ENCODE measurements at regions not wholly inside any gene's neighbourhood (a gene's known extent, or its start where the extent isn't known, plus 50 kb on each side); places are given as distances from the start of the nearest gene placed in this dataset.

GRCh38 chr2:105180491-105180972, 61.0 kb upstream of the GPR45 start:
- TF ChIP-seq TARDBP (IDR thresholded peaks at IDR 0.05) (no peak), L3MBTL2 (conservative IDR thresholded peaks at IDR 0.05) (no peak), ELF4 (IDR thresholded peaks at IDR 0.05) (no peak)
- POLR2A ChIA-PET, result no interaction called here
- CTCF ChIA-PET, result interaction anchor here (0.8 to 1.2 kb wide), 5 partner anchors 14 to 66 kb away, joined by 3 to 4 read pairs (median 3); no protein-coding TSS in a partner anchor
- DNase-seq (ENCODE audit: extremely low spot score), result no peak

- TF ChIP-seq FOXK2 (IDR thresholded peaks at IDR 0.05) (no peak), BHLHE40 (IDR thresholded peaks at IDR 0.05; ENCODE audit: borderline replicate concordance) (no peak)
- CTCF ChIA-PET, result interaction anchor here (0.8 kb wide), 1 partner anchor 66 kb away, joined by 3 read pairs; no protein-coding TSS in a partner anchor
- DNase-seq (ENCODE audit: extremely low spot score), result no peak
- POLR2A ChIA-PET, result no interaction called here
Observed at GRCh38 chr2:105181282-105181681, 60.3 kb upstream of the GPR45 start.

DNA sequence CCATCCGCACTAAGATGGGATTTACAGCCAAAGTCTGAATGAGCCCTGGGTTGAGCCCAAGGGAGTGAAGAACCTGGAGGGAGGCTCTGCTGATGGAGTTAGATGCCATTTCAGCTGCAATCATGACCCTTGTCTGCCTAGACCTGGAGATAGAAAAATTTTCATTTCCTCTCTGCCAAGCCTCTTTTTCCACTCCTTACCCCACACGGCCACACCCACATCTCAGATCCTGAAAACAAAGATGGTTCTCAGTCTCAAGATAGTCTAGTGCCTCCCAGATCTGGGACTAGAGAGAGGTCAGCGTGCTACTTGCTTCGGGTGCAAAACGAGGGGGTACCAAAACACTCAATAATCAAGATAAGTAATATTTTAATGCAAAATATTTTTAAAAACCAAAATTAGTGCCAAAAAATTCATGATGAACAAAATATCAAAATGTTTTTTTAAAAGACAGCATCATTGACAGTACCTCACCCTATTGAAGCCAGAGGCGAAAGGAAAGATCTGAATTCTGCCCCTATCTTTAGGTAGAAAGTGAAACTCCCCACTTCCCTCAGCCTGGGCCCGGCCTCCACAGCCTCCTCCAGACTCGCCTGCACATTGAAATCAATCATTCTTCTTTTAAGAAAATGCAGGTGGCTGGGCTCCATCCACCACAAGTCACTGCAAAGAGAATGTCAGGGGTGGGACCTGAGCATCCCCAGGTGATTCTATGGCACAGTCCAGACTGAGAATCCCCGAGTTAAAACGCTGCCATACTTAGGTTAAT, 57.8 kb upstream of the GPR45 start:
- TF ChIP-seq, protein P1, sequence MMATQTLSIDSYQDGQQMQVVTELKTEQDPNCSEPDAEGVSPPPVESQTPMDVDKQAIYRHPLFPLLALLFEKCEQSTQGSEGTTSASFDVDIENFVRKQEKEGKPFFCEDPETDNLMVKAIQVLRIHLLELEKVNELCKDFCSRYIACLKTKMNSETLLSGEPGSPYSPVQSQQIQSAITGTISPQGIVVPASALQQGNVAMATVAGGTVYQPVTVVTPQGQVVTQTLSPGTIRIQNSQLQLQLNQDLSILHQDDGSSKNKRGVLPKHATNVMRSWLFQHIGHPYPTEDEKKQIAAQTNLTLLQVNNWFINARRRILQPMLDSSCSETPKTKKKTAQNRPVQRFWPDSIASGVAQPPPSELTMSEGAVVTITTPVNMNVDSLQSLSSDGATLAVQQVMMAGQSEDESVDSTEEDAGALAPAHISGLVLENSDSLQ (IDR thresholded peaks at IDR 0.05), result no peak
- TF ChIP-seq CTBP1 (IDR thresholded peaks at IDR 0.05; ENCODE audit: borderline replicate concordance) (no peak), SUZ12 (IDR thresholded peaks at IDR 0.05) (no peak), FOXK2 (IDR thresholded peaks at IDR 0.05) (no peak), L3MBTL2 (conservative IDR thresholded peaks at IDR 0.05) (no peak), LEF1 (IDR thresholded peaks at IDR 0.05; ENCODE audit: borderline replicate concordance) (no peak), FOXA1 (IDR thresholded peaks at IDR 0.05) (no peak)
- DNase-seq (ENCODE audit: extremely low spot score), result no peak
- POLR2A ChIA-PET, result no interaction called here
- CTCF ChIA-PET, result no interaction called here

GRCh38 chr2:105184420-105184819, 57.1 kb upstream of the GPR45 start:
- no peak for DNase-seq (ENCODE audit: extremely low spot score)
- ChIA-PET CTCF (no interaction called here), POLR2A (no interaction called here)
- TF ChIP-seq CTBP1 (IDR thresholded peaks at IDR 0.05; ENCODE audit: borderline replicate concordance) (no peak), FOXM1 (IDR thresholded peaks at IDR 0.05; ENCODE audit: borderline replicate concordance) (no peak), FOXK2 (IDR thresholded peaks at IDR 0.05) (no peak)

DNA sequence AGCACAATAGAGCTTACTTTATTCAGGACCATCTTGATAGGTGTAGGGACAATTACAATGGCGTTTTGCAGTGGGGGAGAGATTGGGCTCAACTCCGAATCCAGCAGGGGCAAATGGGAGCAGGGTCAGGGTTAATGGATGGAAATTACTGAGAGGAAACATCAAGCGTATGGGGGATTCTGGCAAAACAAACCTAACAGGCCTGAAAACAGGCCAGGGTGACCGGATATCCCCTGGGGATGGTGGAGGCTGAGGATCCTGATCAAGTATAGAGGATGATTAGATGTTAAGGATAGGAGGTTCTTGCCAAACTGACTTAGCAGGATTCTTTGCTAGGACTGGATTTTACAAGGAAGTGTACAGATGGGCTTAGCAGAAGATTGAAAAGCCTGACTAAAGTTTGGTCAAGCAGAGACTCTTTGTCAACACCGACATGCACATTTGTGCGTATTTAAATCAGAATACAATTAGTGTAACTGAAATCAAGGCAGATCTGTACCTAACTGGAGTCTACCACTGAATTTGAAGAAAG, 54.5 kb upstream of the GPR45 start:
- ChIA-PET CTCF (no interaction called here), POLR2A (no interaction called here)
- no peak for TF ChIP-seq L3MBTL2 (conservative IDR thresholded peaks at IDR 0.05)
- TF ChIP-seq HDGF (IDR thresholded peaks at IDR 0.05; ENCODE audit: borderline replicate concordance), result no peak
- TF ChIP-seq ZNF384 (IDR thresholded peaks at IDR 0.05), result no peak
- TF ChIP-seq FOXK2 (IDR thresholded peaks at IDR 0.05), result no peak
- TF ChIP-seq ELF4 (IDR thresholded peaks at IDR 0.05), result no peak
- TF ChIP-seq SUZ12 (IDR thresholded peaks at IDR 0.05), result no peak
- TF ChIP-seq FOXM1 (IDR thresholded peaks at IDR 0.05; ENCODE audit: borderline replicate concordance), result no peak
- no peak for TF ChIP-seq TARDBP (IDR thresholded peaks at IDR 0.05)
- no peak for TF ChIP-seq FOXA1 (IDR thresholded peaks at IDR 0.05)
- TF ChIP-seq, protein P1 (IDR thresholded peaks at IDR 0.05), result no peak
- TF ChIP-seq ARNT (IDR thresholded peaks at IDR 0.05), result no peak
- no peak for TF ChIP-seq BHLHE40 (IDR thresholded peaks at IDR 0.05; ENCODE audit: borderline replicate concordance)
- TF ChIP-seq CTBP1 (IDR thresholded peaks at IDR 0.05; ENCODE audit: borderline replicate concordance), result no peak
- TF ChIP-seq LEF1 (IDR thresholded peaks at IDR 0.05; ENCODE audit: borderline replicate concordance), result no peak
- TF ChIP-seq NFRKB (IDR thresholded peaks at IDR 0.05), result no peak
- no peak for TF ChIP-seq SP1 (IDR thresholded peaks at IDR 0.05)
- no peak for DNase-seq (ENCODE audit: extremely low spot score)

GRCh38 chr2:105187531-105187930, 54.0 kb upstream of the GPR45 start:
- CTCF ChIA-PET, result no interaction called here
- POLR2A ChIA-PET, result no interaction called here
- no peak for DNase-seq (ENCODE audit: extremely low spot score)
- no peak for TF ChIP-seq ZNF384 (IDR thresholded peaks at IDR 0.05)
- no peak for TF ChIP-seq L3MBTL2 (conservative IDR thresholded peaks at IDR 0.05)
- no peak for TF ChIP-seq ELF4 (IDR thresholded peaks at IDR 0.05)
- no peak for TF ChIP-seq FOXK2 (IDR thresholded peaks at IDR 0.05)
- TF ChIP-seq FOXM1 (IDR thresholded peaks at IDR 0.05; ENCODE audit: borderline replicate concordance), result no peak
- TF ChIP-seq FOXA1 (IDR thresholded peaks at IDR 0.05), result no peak
- TF ChIP-seq CTBP1 (IDR thresholded peaks at IDR 0.05; ENCODE audit: borderline replicate concordance), result no peak
- TF ChIP-seq, protein P1 (IDR thresholded peaks at IDR 0.05), result no peak
- TF ChIP-seq SUZ12 (IDR thresholded peaks at IDR 0.05), result no peak
- no peak for TF ChIP-seq TARDBP (IDR thresholded peaks at IDR 0.05)
- TF ChIP-seq SP1 (IDR thresholded peaks at IDR 0.05), result no peak
- no peak for TF ChIP-seq BHLHE40 (IDR thresholded peaks at IDR 0.05; ENCODE audit: borderline replicate concordance)
- no peak for TF ChIP-seq ARNT (IDR thresholded peaks at IDR 0.05)
- no peak for TF ChIP-seq LEF1 (IDR thresholded peaks at IDR 0.05; ENCODE audit: borderline replicate concordance)
- TF ChIP-seq NFRKB (IDR thresholded peaks at IDR 0.05), result no peak
- no peak for TF ChIP-seq HDGF (IDR thresholded peaks at IDR 0.05; ENCODE audit: borderline replicate concordance)

Data from HEK293T (cell line).